GM10248 (cell line): ENCODE measurements at regions not wholly inside any gene's neighbourhood (a gene's known extent, or its start where the extent isn't known, plus 50 kb on each side); places are given as distances from the start of the nearest gene placed in this dataset.
"Not testable (repeated sequence)": the region's sequence is repeated elsewhere in the genome, so short reads cannot be mapped to it uniquely, and the experiment has no call there.

Experiments used
- CTCF ChIA-PET: fragments of 300-600 bp; sonication (Branson Sonifier 250); formaldehyde crosslinking; extraction: SDS; loops from one replicate; lab custom pipeline; 2021; ENCODE audit warnings: antibody characterized with exemption; lab: Yijun Ruan, JAX
- POLR2A ChIA-PET: fragments of 350-650 bp; sonication (Branson Sonifier 250); formaldehyde crosslinking; extraction: SDS; loops from one replicate; lab custom pipeline; 2020; ENCODE audit warnings: antibody characterized with exemption; lab: Yijun Ruan, JAX
- DNase-seq: peaks from one replicate; pipeline ENCODE4 v3.0.0; 2012; ENCODE audit errors: extremely low spot score
- TF ChIP-seq, protein P1 (sequence below): IDR thresholded peaks from 2 replicates; pipeline ENCODE4 v1.5.1; 2012; ENCODE audit warnings: mild to moderate bottlenecking, low read depth; ENCODE audit errors: extremely low read depth, missing control alignments, control extremely low read depth

DNA sequence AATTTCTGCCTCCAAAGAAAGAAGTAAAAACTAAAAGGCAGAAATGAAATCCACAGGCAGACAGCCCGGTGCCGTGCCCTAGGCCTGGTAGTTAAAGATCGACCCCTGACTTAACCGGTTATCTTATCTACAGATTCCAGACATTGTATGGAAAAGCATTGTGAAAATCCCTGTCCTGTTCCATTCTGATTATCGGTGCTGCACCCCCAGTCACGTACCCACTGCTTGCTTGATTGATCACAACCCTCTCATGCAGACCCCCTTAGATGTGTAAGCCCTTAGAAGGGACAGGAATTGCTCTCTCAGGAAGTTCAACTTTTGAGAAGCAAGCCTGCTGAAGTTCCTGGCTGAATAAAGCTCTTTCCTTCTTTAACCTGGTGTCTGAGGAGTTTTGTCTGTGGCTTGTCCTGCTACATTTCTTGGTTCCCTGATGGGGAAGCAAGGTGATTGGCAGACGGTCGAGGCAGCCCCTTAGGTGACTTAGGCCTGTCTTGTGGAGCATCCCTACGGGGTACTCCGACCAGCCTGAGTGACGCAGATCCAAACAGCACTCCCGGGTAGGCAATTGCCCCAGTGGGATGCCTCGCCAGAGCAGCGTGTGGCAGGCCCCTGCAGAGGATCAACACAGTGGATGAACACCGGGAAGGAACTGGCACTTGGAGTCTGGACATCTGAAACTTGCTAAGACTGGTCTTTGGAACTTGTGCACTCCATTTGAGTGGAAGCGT is 111.2 kb upstream of the PPM1J start:
- ChIA-PET CTCF (no interaction called here), POLR2A (no interaction called here)
- DNase-seq, result no peak
- TF ChIP-seq, protein P1, sequence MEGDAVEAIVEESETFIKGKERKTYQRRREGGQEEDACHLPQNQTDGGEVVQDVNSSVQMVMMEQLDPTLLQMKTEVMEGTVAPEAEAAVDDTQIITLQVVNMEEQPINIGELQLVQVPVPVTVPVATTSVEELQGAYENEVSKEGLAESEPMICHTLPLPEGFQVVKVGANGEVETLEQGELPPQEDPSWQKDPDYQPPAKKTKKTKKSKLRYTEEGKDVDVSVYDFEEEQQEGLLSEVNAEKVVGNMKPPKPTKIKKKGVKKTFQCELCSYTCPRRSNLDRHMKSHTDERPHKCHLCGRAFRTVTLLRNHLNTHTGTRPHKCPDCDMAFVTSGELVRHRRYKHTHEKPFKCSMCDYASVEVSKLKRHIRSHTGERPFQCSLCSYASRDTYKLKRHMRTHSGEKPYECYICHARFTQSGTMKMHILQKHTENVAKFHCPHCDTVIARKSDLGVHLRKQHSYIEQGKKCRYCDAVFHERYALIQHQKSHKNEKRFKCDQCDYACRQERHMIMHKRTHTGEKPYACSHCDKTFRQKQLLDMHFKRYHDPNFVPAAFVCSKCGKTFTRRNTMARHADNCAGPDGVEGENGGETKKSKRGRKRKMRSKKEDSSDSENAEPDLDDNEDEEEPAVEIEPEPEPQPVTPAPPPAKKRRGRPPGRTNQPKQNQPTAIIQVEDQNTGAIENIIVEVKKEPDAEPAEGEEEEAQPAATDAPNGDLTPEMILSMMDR, result no peak

- POLR2A ChIA-PET, CTCF ChIA-PET, DNase-seq: not testable (repeated sequence)
These were observed 110.6 kb upstream of the PPM1J start for GRCh38 chr1:112825563-112826216.

DNA sequence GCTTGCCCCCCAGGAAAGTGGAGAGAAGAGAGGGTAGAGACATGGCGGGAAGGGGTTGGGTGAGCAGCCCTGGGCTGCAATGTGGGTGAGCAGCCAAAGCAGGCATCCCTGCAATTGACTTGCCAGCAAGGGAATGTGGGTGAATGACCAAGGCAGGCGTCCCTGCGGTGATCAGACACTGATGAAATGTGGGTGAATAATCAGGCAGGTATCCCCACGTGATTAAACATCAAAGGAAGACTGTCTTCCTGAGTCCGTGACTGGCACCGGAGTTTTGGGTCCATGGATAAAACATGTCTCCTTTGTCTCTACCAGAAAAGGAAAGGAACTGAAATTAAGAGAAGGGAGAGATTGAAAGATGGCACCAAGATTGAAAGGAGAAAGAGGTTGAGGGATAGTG is 109.9 kb upstream of the PPM1J start:
- CTCF ChIA-PET, POLR2A ChIA-PET, DNase-seq: not testable (repeated sequence)

- DNase-seq, POLR2A ChIA-PET: not testable (repeated sequence)
- CTCF ChIA-PET, result interaction anchor here (0.9 to 1.3 kb wide), 3 partner anchors 34 to 221 kb away, joined by 3 to 4 read pairs (median 3); no protein-coding TSS in a partner anchor
These were observed 106.4 kb upstream of the PPM1J start for GRCh38 chr1:112821307-112822063.

GRCh38 chr1:112818990-112819689 is 104.0 kb upstream of the PPM1J start:
- DNase-seq, result no peak
- ChIA-PET POLR2A (no interaction called here), CTCF (interaction anchor here (1.4 to 3.0 kb wide), 3 partner anchors 11 to 104 kb away, joined by 4 to 12 read pairs (median 8); partner anchors contain the start of gene PPM1J)
- TF ChIP-seq, protein P1, result no peak

DNA sequence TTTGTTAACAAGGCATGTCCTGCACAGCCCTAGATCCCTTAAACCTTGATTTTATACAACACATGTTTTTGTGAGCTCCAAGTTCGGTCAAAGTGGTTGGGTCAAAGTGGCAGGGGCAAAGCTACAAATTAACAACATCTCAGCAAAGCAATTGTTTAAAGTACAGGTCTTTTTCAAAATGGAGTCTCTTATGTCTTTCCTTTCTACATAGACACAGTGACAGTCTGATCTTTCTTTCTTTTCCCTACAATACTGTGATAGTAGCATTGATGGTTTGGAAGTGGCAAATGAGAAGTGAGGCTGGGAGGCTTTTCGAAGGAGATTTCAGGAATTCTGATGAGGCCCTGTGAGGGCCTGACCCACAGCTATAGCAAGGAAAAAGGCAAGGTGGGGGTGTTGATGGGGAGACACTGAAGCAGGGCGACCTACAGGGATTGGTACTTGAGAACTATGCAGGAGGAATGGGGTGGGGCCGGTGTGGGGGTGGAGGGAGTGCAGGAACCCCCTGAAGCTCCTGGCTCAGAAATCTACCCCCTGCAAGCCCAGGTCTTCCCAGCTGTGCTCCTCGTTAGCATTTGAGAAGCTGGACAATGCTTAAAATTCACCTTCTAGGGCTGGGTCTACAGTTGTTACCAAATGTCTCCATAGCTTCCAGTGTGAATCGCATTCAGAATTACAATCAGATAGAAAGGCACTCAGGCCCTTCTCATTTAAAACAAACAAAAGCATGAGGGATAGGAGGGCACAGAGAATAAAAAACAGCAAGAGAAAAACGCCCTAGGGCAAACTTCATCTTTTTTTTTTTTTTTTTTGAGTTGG is 102.6 kb upstream of the PPM1J start:
- ChIA-PET CTCF (interaction anchor here (3.0 kb wide), 1 partner anchor 14 kb away, joined by 12 read pairs; no protein-coding TSS in a partner anchor), POLR2A (no interaction called here)
- TF ChIP-seq, protein P1, result no peak
- no peak for DNase-seq

- DNase-seq, result no peak
- TF ChIP-seq, protein P1, result no peak
- CTCF ChIA-PET, result no interaction called here
- POLR2A ChIA-PET, result no interaction called here
These were observed 100.2 kb upstream of the PPM1J start for GRCh38 chr1:112815376-112815775.

DNA sequence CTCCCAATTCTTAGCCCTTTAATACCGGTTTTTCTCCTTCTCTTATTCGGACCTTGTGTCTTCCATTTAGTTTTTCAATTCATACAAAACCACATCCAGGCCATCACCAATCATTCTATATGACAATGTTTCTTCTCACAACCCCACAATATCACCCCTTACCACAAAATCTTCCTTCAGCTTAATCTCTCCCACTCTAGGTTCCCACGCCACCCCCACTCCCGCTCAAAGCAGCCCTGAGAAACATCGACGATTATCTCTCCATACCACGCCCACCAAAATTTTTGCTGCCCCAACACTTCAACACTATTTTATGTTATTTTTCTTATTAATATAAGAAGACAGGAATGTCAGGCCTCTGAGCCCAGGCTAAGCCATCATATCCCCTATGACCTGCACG is 99.5 kb upstream of the PPM1J start:
- DNase-seq, POLR2A ChIA-PET: not testable (repeated sequence)
- CTCF ChIA-PET, result interaction anchor here (1.2 to 1.4 kb wide), 3 partner anchors 99 to 258 kb away, joined by 3 to 4 read pairs (median 4); partner anchors contain the start of gene LRIG2
